OCI-LY1 (cell line): ENCODE measurements at regions not wholly inside any gene's neighbourhood (a gene's known extent, or its start where the extent isn't known, plus 50 kb on each side); places are given as distances from the start of the nearest gene placed in this dataset.

ENCODE experiments used
- H2AFZ ChIP-seq: fragments of 200-600 bp; sonication (generic), shearing (Covaris generic); 2 replicates; pipeline ENCODE4 v1.6.0; 2014; ENCODE audit warnings: antibody characterized with exemption, mild to moderate bottlenecking, low read length
- H3F3A ChIP-seq: fragments of 200-600 bp; sonication (generic), shearing (Covaris generic); 2 replicates; pipeline ENCODE4 v1.6.0; 2014; ENCODE audit warnings: mild to moderate bottlenecking, antibody characterized with exemption, low read length, moderate library complexity; ENCODE audit not compliant: insufficient read depth
- H3K27ac ChIP-seq: fragments of 200-600 bp; sonication (generic); 2 replicates; pipeline ENCODE4 v1.5.1; 2014; ENCODE audit warnings: low read length, mixed run types, mild to moderate bottlenecking, low read depth; ENCODE audit not compliant: poor library complexity, severe bottlenecking
- H3K27me3 ChIP-seq: fragments of 200-600 bp; sonication (generic); 2 replicates; pipeline ENCODE4 v1.6.0; 2014; ENCODE audit warnings: antibody characterized with exemption, mild to moderate bottlenecking, low read length, moderate library complexity; ENCODE audit not compliant: insufficient read depth
- H3K36me3 ChIP-seq: fragments of 200-600 bp; sonication (generic); 2 replicates; pipeline ENCODE4 v1.6.1; 2014; ENCODE audit warnings: mild to moderate bottlenecking, antibody characterized with exemption, low read length, moderate library complexity, mixed read lengths; ENCODE audit not compliant: insufficient read depth
- H3K4me1 ChIP-seq: fragments of 200-600 bp; sonication (generic); 2 replicates; pipeline ENCODE4 v1.5.1; 2014; ENCODE audit warnings: mild to moderate bottlenecking, low read length, moderate library complexity; ENCODE audit not compliant: insufficient read depth, severe bottlenecking
- H3K4me2 ChIP-seq: fragments of 200-600 bp; sonication (generic), shearing (Covaris generic); 2 replicates; pipeline ENCODE4 v1.6.1; 2014; ENCODE audit warnings: low read length
- H3K4me3 ChIP-seq: fragments of 200-600 bp; sonication (generic); 2 replicates; pipeline ENCODE4 v1.5.1; 2014; ENCODE audit warnings: low read length, low read depth, mild to moderate bottlenecking, mixed read lengths; ENCODE audit not compliant: poor library complexity, severe bottlenecking
- H3K79me2 ChIP-seq: fragments of 200-600 bp; shearing (Covaris generic); 2 replicates; pipeline ENCODE4 v1.6.1; 2016; ENCODE audit warnings: mixed run types, low read length, mixed read lengths; ENCODE audit not compliant: insufficient read depth
- H3K9ac ChIP-seq: fragments of 200-600 bp; sonication (generic), shearing (Covaris generic); 2 replicates; pipeline ENCODE4 v1.6.1; 2014; ENCODE audit warnings: mild to moderate bottlenecking, low read length, mixed read lengths
- H3K9me2 ChIP-seq: fragments of 200-600 bp; sonication (generic), shearing (Covaris generic); 2 replicates; pipeline ENCODE4 v1.6.1; 2014; ENCODE audit warnings: low read depth, mild to moderate bottlenecking, low read length, mixed read lengths
- H3K9me3 ChIP-seq: fragments of 200-600 bp; shearing (Covaris generic); 2 replicates; pipeline ENCODE4 v1.6.1; 2014; ENCODE audit warnings: low read length, mixed read lengths
- H4K20me1 ChIP-seq: fragments of 200-600 bp; sonication (generic), shearing (Covaris generic); 2 replicates; pipeline ENCODE4 v1.6.0; 2016; ENCODE audit warnings: mild to moderate bottlenecking, low read length; ENCODE audit not compliant: insufficient read depth
- EZH2 ChIP-seq: fragments of 200-600 bp; sonication (generic), shearing (Covaris generic); IDR thresholded peaks from 2 replicates; pipeline ENCODE4 v1.8.0; 2017; ENCODE audit warnings: borderline replicate concordance, mixed run types, mild to moderate bottlenecking, antibody characterized with exemption, low read length, moderate library complexity, mixed read lengths
- TF ChIP-seq, protein P1 (sequence below): fragments of 200-600 bp; sonication (generic), shearing (Covaris generic); IDR thresholded peaks from 2 replicates; pipeline ENCODE4 v1.5.1; 2017; ENCODE audit warnings: mild to moderate bottlenecking, antibody characterized with exemption, low read length, moderate library complexity, mixed read lengths

DNA sequence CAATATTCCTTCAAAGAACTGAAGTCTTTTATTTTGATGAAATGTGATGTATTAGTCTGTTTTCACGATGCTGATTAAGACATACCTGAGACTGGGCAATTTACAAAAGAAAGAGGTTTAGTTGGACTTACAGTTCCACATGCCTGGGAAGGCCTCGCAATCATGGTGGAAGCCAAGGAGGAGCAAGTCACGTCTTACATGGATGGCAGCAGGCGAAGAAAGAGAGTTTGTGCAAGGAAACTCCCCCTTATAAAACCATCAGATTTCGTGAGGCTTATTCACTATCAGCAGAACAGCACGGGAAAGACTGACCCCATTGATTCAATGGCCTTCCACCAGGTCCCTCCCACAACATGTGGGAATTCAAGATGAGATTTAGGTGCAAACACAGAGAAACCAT, 750.3 kb upstream of the KCND2 start:
- Histone ChIP-seq H3F3A (no peaks in the 10 kb centered on the region), H3K27me3 (no peaks in the 10 kb centered on the region), H3K4me3 (no peak overlapping the region), H3K79me2 (no peaks in the 10 kb centered on the region), H4K20me1 (no peaks in the 10 kb centered on the region), H3K4me2 (no peak overlapping the region), H2AFZ (no peak overlapping the region), H3K36me3 (no peaks in the 10 kb centered on the region), H3K4me1 (no peaks in the 10 kb centered on the region), H3K9me3 (no peaks in the 10 kb centered on the region), H3K9ac (no peak overlapping the region), H3K9me2 (0 out of 2 replicates have a peak, but pooled peaks cover 2% of the 10 kb centered on the region), H3K27ac (no peak overlapping the region)
- TF ChIP-seq, protein P1, sequence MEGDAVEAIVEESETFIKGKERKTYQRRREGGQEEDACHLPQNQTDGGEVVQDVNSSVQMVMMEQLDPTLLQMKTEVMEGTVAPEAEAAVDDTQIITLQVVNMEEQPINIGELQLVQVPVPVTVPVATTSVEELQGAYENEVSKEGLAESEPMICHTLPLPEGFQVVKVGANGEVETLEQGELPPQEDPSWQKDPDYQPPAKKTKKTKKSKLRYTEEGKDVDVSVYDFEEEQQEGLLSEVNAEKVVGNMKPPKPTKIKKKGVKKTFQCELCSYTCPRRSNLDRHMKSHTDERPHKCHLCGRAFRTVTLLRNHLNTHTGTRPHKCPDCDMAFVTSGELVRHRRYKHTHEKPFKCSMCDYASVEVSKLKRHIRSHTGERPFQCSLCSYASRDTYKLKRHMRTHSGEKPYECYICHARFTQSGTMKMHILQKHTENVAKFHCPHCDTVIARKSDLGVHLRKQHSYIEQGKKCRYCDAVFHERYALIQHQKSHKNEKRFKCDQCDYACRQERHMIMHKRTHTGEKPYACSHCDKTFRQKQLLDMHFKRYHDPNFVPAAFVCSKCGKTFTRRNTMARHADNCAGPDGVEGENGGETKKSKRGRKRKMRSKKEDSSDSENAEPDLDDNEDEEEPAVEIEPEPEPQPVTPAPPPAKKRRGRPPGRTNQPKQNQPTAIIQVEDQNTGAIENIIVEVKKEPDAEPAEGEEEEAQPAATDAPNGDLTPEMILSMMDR, result no peak
- no peak for TF ChIP-seq EZH2

DNA sequence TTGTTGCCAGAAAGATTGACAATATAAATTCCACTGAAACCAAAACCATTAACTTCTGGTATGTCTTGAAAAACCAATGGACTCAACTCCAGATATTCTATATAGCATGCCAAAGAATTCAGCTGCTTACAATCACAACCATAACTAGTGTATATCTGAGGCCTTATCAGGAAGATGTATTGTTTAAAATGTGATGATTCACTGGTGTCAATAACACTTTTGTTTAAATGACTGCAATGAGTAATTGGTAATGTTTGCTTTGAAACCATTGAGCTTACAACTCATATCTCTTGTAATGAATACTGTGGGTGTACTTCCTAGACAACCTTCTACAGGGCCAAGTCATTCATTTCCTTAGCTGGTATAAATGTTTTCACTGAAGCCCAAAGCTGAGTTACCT, 727.9 kb upstream of the KCND2 start:
- Histone ChIP-seq H3K36me3 (no peaks in the 10 kb centered on the region), H3F3A (no peaks in the 10 kb centered on the region), H2AFZ (no peak overlapping the region), H3K4me1 (no peaks in the 10 kb centered on the region), H3K79me2 (no peaks in the 10 kb centered on the region), H3K9ac (no peak overlapping the region), H4K20me1 (no peaks in the 10 kb centered on the region), H3K27ac (no peak overlapping the region), H3K9me2 (no peaks in the 10 kb centered on the region; the same call in 1 of the 2 replicates), H3K9me3 (no peaks in the 10 kb centered on the region), H3K27me3 (no peaks in the 10 kb centered on the region), H3K4me3 (no peak overlapping the region), H3K4me2 (no peak overlapping the region)
- TF ChIP-seq EZH2, result no peak
- TF ChIP-seq, protein P1, result no peak

DNA sequence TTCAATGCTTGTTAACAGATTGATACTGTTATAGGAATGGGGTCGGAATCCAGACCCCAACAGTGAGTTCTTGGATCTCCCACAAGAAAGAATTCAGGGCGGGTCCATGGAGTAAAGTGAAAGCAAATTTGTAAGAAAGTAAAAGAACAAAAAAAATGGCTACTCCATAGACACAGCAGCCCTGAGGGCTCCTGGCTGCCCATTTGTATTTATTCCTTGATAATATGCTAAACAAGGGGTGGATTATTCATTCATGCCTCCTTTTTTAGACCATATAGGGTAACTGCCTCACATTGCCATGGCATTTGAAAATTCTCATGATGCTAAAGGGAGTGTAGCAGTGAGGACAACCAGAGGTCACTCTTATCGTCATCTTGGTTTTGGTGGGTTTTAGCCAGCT, 717.2 kb upstream of the KCND2 start:
- no peaks in the 10 kb centered on the region for H4K20me1 ChIP-seq
- H3K27ac ChIP-seq, result no peak overlapping the region
- TF ChIP-seq, protein P1, result no peak
- no peak for TF ChIP-seq EZH2
- no peaks in the 10 kb centered on the region for H3K9me2 ChIP-seq
- H3K4me1 ChIP-seq, result no peaks in the 10 kb centered on the region
- no peak overlapping the region for H3K9ac ChIP-seq
- no peaks in the 10 kb centered on the region for H3K9me3 ChIP-seq
- H3F3A ChIP-seq, result no peaks in the 10 kb centered on the region
- no peak overlapping the region for H2AFZ ChIP-seq
- H3K79me2 ChIP-seq, result no peaks in the 10 kb centered on the region
- no peak overlapping the region for H3K4me3 ChIP-seq
- no peak overlapping the region for H3K4me2 ChIP-seq
- H3K36me3 ChIP-seq, result no peaks in the 10 kb centered on the region
- no peaks in the 10 kb centered on the region for H3K27me3 ChIP-seq
